Activated naive CD4-positive, alpha-beta T cell treated with Interleukin-2 at 50 U/mL for 16 hours (primary cell): ENCODE measurements at regions not wholly inside any gene's neighbourhood (a gene's known extent, or its start where the extent isn't known, plus 50 kb on each side); places are given as distances from the start of the nearest gene placed in this dataset.

Experiments
- DNase-seq: peaks from one replicate; pipeline ENCODE4 v3.0.0-alpha.2; 2020

DNA sequence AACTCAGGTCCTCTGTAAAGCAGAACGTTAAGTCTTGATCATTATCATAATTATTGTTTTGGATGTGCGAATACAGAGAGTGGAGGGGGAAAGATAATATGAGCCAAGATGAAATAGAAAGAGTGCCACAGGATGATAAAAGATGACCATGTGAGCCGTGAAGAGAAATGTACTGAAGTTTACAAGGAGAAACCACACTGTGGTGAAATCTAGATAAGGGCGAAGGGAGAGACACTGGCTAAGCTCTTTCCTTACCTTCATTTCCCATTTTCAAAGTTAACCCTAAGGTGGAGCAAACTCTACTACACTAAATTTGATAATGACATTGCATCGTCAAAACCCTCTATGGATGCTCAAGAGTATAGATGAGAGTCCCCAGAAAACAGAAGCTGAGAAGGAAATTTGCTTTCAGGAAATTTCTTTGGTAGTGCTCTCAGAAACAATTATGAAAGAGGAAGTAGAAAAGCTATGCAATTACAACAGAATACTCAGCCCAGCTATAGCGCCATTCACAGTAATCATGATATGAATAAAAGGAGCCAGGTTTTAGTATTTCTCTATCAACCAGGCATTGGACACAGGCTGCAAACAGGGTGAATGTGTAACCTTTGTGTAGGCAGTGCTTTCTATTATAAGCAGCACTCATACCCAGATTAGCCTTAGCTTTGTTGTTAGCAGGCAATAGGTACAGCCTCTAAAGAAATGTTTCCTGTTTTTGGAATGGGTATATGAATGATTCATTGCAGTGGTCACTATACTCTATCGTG, 1080.7 kb downstream of the GRIK2 start:
- no peak for DNase-seq

DNA sequence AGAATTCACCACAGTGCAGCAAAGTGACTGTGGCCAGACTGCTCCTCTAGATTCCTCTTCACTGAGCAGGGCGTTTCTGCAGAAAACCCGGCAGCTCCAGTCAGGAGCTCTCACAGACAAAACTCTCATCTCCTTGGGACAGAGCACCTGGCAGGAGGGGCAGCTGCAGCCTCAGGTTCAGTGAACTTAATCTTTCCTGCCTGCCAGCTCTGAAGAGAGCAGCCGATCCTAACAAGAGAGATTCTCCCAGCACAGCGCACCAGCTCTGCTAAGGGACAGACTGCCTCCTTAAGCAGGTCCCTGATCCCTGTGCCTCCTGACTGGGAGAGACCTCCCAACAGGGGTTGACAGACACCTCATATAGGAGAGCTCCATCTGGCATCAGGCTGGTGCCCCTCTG, 1065.5 kb downstream of the GRIK2 start:
- DNase-seq, result no peak

DNA sequence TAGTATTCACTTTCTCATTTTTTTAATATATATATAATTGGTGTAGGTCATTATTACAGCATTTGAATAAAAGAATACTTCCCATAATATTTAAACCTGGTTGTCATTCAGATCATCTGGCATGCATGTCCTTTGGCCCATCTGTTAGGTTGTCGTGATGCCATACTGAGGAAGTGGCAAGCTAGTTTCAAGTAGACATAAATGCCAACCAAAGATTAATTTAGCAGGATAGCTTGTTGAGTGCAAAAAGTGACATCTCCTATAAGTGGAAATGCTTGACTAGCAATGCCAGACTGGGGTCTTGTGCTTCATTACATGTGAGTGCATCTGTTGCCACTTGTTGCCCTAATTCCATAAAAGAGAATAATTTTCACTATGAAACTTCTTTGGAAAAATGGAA, 1044.7 kb downstream of the GRIK2 start:
- no peak for DNase-seq

DNA sequence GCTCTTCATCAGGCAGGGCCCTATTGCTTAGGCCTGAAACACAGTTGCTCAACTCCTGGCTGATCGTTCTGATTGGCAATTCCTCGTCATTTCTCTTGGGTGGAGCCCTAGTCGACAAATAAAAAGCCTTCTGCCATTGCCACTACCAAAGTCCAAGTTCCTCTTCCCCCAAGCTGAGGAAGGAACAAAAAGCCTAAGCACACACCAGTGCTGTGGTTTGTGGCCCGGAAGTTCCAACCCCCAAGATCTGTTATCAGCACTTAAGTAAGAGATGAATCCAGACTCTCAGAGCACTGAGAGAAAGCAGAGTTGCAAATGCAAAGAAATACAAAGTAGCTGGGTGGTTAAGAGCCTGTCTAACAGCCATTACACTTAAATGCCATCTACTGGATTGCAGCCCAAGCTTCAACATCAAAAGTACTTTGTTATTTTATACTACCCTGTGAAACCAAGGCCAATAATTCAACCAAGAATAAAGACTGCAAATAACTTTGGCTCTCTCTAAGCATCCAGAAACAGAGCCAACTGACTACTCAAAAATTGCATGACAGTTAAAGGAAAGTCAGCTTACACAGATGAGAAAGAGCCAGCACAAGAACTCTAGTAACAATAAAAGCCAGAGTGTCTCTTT, 1024.0 kb downstream of the GRIK2 start:
- no peak for DNase-seq

DNA sequence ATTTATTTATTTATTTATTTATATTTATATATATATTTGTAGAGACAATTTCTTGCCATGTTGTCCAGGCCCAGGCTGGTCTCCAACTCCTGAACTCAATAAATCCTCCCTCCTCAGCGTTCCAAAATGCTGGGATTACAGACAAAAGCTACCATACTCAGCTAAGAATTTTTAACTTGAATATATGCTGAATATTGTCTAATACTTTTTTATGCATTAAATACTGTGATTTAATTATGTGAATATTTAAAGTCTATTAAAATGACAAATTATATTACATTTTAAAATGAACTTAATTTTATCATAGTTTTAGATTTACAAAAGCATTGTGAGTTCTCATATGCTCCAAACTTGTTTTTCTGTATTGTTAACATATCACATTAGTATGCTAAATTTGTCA, 1022.4 kb downstream of the GRIK2 start:
- DNase-seq, result no peak

DNA sequence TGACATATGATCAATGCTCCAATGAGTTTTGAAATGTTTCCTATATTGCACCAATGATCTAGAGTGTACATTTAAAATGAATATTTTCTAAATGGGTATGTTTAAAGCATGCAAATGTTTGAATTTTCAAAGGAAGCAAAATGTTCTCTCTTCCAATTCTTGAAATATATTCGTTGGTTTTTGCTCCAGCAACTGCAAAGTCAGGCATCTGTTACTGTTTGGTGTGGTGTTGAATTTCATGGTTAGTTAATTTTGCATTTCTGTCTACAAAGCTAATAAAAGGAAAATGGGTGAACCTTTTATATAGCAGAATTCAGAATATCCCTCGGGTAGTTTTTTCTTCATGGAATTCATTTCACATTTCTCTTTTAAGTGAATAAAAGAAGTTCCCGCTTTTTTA, 1018.3 kb downstream of the GRIK2 start:
- DNase-seq, result no peak

DNA sequence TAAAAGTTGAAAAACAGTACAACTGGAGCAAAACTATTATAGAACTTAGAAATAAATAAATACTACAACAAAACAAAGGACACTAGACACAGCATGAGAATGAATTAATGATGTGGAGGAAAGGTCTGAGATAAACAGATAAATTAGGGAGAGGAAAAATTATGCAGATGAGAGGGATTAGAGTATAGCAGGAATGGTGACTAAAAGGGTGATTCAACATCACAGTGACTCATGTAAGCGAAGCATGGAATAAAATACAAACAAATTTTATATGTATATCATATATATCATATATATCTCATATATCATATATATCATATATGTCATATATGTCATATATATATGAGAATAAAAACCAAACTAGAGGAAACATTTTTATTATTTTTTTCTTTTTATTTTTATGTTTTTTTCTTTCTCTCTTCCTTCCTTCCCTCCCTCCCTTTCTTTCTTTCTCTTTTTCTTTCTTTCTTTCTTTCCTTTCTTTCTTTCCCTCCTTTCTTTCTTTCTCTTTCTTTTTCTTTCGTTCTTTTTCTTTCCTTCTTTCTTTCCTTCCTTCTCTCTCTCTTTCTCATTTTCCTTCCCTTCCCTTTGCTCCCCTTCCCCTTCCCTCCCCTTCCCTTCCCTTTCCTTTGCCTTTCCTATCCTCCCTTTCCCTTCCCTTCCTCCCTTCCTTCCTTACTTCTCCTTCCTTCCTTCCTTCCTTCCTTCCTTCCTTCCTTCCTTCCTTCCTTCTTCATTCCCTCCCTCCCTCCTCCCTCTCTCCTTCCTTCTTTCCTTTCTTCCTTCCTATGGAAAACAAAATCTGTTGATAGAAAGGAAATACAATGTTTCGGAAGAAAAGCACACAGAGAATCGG, 1014.6 kb downstream of the GRIK2 start:
- no peak for DNase-seq

DNA sequence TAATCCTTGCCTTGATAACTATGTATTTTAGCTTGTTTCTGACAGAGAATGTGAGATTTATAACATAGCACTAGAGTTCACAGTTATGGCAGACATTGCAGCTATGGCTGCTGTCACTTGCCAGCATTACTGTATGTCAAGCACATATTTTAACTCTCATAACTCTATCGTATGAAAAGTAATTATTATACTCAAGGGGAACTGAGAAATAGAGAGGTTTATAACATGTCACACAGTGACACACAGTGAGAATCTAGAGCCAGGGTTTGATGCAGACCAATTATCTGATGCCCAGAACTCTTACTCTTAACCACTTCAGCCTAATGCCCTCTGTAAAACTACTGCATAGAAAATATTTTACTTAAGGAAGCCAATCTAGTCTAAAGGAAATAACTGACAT, 1012.4 kb downstream of the GRIK2 start:
- DNase-seq, result no peak

DNA sequence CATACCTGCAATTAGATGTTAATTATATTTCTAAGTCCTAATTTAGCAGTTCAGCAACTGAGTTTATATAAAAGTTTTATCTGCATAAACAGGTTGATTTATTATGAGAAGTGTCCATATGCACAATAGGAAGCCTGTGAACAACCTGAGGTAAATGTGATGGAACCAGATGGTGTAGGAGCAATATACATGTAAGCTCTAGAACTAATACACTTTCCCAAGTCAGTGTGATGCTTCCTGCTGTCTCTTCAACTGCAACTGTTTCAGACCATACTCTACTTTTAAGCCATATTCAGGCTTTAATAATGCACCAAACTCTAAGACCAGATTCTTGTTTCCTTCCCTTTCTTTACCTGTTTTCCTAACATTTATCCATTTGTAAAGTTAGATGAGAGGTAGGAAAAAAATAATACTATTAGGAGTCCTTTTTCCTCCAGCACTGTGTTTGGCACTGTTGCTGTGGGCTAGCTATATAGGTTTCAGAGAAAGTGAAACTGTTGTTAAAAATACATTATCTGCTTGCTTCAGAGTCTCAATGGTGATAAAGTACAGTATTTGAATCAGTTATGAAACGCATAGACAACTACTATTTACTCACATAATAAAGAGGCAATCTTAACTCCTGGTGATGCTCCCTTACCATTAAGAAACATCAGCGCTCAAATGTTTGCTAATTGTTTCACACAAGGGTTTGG, 1009.3 kb downstream of the GRIK2 start:
- no peak for DNase-seq

DNA sequence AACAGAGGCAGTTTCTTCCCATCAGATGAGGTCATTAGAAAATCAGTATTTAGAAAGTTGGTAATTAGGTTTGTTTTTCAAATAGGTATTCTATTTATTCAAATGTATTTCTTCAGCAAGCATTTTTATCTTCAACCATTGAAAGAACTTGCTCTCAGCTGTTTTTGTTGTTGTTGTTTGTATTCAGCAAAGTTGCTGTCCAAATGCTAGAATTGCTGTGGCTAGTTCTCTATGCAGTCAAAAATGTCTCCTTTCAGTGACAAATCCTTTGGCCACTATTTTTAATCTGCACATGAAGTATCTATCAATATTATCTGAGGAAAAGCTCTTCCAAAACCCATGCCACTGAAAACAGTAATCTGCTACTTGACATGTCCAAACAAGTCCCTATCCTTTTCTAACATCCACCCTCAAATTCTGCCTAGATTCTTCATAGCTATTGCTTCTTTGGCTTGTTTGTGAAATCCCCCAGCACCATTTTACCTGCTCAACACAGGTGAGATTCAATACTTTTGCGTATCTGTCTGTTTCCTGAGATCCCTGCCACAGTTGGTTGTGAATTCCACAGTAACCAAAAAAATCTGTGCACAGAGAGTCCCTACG, 1005.4 kb downstream of the GRIK2 start:
- DNase-seq, result no peak

DNA sequence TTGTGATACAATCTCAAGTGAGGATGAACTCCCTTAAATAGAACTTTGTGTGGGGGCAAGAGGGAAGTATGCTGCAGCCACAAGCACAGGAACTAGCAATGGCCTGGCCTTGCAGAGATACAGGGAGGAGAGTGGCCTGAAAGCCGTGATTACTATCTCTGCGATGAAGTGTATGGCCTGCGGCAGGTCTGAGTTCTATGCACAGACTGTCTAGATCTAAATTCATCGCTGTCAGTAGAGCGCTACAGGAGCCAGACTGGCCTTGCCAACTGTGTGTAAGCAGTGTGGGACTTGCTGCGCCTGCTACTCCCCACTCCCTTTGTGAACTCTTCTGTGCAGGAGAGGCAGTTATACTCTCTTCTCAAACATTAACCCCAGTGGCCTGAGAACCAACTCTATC, 997.0 kb downstream of the GRIK2 start:
- DNase-seq, result no peak

DNA sequence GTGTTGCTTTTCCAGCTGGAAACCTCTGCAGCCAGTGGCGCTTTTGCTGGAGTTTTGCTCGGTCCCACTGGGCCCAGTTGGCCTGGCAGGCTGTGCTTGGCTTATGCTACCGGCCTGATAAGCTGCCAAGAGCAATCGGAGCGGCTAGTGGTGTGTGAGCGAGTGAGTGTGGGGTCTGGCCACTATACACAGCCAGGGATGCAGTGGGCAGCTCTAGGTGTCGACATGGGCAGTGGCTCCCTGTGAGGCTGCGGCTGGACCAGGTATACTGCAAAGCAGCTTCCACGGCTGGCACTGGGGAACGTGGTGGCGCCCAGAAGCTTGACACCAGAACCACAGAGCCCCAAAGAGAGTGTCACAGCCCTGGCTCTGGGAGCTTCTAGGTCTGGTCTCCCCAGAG, 996.5 kb downstream of the GRIK2 start:
- no peak for DNase-seq

DNA sequence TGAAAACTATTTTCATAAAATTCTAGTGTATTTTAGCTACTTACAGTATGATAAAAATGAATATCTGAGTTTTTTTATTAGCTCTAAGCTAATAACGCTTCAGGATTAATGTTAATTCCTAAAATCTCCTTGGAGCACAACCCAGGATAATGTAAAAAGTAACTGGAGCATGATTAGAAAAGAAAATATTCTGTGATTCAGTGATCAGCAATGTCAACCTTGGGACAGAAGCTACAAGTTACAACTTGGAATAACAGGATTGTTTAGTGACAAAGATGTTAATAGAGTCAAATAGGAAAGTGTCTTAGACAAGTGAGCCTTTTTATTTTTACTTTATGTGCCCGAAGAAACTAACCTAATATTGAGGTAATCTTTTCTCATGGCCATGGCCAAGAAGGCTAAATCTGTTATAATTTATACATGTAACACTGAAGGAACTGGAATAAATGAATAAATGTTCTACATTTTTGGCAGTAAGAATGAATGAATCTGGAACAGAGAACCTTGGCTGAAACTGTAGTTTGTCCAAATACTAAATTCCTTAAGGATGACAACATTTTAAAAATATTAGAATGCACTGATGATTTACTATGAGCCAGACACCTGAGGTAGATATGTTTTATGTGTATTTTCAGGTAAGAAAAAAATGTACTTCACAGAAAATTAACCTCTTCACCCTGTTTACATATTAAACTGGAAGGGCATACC, 994.0 kb downstream of the GRIK2 start:
- no peak for DNase-seq

DNA sequence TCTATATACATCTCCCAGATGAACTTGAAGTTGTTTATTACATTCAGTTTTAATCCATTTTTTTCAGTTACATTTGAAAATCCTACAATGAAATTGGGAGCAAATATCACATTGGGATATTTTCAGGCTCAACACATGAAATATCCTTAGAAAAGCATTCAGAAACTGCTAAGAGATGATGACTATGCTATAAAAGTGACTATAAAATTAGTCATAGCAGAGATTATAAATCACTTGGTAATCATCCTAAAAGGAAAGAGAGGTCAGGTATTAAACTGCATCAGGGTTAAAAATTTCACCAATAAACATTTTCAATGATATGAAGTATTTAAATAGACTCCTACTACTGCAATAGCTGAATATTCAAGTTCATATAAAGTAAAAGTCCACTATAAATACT, 987.7 kb downstream of the GRIK2 start:
- no peak for DNase-seq

DNA sequence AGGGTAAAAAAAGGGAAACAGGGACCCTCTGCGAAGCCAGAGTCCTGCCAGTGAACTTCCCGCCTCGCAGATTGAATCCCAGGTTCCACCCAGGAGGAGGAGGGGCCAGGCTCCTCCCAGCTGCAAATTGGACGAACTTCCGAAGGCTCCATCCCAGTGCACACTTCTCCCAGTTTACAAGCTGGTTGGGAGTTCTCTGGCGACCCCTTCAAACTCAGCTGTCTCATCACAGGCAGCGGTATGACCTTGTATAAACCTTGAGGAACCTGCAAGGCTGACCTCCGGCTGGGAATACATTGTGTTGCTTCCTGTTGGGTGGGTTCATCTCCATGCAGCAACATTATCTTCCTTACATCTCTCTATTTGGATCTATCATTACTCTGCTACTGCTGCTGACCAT, 962.7 kb downstream of the GRIK2 start:
- DNase-seq, result no peak

DNA sequence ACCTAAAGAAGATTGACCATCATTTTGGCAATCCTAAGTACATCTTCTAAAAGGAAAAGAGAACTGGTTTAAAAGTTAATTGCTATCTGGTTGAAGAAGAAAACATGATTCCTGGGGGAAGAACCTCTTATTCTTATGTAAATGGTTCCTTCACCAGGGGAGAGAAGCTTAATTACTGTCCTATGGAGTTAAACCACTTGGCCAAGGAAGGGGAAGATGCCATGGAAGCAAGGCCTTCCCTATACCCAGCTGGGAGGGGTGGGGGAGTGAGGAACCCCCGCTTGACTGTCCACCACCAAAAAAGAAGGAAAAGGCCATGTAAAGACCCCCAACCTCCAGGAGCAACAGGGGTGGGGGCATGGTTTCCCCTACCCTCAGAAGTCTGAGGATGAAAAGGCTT, 962.1 kb downstream of the GRIK2 start:
- DNase-seq, result no peak

DNA sequence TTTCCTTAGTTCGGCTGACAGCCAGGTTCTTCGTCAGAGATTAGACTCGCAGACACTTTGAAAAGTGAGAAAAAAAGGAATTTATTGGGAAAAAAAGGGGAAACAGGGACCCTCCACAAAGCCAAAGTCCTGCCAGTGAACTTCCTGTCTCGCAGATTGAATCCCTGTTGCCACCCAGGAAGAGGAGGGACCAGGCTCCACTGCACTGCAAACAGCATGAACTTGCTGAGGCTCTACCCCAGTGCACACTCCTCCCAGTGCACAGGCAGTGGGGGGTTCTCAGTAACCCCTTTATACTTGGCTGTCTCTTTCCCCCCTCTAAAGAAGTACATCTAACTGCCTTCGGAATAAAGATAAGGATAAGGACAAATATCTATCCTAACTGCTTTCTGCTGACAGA, 959.0 kb downstream of the GRIK2 start:
- DNase-seq, result no peak

DNA sequence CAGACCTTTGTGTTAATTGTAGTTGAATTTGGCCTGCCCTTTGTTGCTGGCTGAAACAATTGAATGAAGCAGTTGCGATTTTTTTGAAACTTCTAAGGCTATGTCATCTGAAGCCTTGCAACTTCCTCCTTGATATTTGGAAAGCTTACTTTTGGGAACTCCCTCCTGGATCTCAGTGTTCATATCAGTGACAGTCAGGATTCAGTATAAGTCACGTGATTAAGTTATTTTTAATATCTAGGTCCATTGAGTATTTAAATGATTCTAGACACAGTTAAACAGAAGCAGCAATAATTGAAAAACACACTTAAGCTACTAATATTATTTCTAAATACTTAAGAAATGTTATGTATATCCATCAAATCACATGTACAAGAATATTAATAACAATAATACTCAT, 951.3 kb downstream of the GRIK2 start:
- DNase-seq, result no peak

DNA sequence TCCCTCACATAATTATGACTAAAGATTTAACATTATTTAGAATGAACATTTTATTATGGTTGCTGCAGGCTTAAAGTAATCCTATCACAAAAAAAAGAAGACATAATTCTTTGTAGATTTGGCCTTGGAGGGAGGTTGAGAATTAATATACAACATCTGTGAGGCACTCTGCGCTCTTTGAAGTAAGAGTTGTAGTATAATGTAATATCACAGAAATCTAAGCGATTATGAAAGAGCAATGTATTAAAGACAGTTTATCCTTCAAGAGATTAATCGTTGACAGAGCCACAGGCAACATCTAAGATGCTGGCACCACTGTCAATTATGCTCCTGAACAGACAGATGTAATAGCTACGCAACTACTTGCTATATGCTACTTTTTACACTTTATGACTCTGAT, 946.8 kb downstream of the GRIK2 start:
- DNase-seq, result no peak

DNA sequence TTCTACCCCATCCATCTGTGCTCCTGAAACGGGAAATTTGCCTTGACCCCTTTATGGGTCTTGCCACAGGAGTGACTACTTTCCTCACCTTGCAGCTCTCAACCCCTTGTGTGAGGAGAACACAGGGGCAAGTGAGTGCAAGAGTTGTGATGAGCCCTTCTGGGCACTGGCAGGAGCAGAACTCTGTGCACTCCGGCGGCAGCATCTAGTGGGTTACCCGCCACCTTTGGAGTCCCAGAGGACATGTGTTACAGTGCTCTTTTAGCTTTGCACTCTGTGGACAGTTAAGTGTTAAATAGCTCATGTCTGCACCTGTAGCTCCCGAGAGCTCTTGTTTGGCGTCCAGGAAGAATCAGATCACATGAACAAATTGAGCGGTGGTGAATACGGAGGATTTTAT, 940.2 kb downstream of the GRIK2 start:
- no peak for DNase-seq

DNA sequence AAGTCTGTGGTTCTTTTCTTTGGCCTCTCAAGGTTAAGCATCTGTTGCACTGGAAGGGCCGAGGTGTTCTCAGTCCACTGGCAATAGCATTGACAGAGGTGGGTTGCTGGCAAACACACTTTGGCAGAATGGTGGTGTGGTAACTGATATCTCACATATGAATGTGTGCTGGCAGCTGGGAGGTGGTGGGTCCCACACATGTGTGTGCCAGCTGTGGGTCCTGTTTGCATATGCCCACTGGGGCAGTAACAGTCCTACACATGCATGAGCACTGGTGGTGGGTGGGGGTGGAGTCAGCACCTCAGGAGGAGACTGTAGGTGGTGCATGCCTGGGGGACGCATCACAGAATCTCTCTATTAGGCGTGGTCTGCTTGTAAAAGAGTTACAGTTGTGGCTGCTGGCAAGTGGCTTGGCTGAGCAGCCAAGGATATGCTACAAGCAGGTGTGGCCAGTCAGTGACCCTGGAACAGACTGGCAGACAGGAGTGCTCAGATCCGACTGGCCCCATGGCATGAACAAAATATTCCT, 934.3 kb downstream of the GRIK2 start:
- no peak for DNase-seq

DNA sequence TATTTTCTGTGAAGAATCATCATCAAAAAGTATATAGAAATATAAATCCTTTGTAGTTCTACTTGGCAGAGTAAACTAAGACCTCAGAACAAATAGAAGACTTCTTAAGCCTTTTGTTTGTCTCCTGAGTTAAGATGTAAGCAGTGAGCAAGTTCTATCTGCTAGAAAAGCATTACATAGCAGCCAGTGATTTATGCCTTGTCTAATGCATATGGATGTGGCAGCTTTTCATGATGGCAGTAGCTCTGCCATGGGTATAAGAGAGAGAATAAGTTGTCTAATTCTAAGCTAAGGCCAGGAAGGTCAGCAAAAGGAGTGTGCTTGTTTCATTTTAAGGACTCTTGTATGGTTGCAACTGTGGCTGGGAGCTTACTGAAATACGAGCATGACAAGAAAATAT, 920.2 kb downstream of the GRIK2 start:
- no peak for DNase-seq
